ENCODE measurements at regions not wholly inside any gene's neighbourhood (a gene's known extent, or its start where the extent isn't known, plus 50 kb on each side); places are given as distances from the start of the nearest gene placed in this dataset.

GRCh38 chr14:43247877-43248276, 1259.2 kb downstream of the FSCB start:
- DNase-seq: no peak

GRCh38 chr14:43244142-43244625, 1262.9 kb downstream of the FSCB start:
- no peak for DNase-seq

GRCh38 chr14:43243168-43243567, 1263.9 kb downstream of the FSCB start:
- no peak for DNase-seq

GRCh38 chr14:43232261-43232660, 1274.8 kb downstream of the FSCB start:
- DNase-seq: no peak

- no peak for DNase-seq
Observed at GRCh38 chr14:43215524-43215923, 1291.6 kb downstream of the FSCB start.

- no peak for DNase-seq
Observed at GRCh38 chr14:43207189-43207588, 1299.9 kb downstream of the FSCB start.

- DNase-seq: no peak
Observed at GRCh38 chr14:43204816-43205215, 1302.3 kb downstream of the FSCB start.

- DNase-seq: no peak
Observed at GRCh38 chr14:43200519-43200918, 1306.6 kb downstream of the FSCB start.

GRCh38 chr14:43198465-43198864, 1308.6 kb downstream of the FSCB start:
- no peak for DNase-seq

- no peak for DNase-seq
Observed at GRCh38 chr14:43184540-43184939, 1322.5 kb downstream of the FSCB start.

- no peak for DNase-seq
Observed at GRCh38 chr14:43183916-43184315, 1323.2 kb downstream of the FSCB start.

GRCh38 chr14:43175896-43176295, 1331.2 kb downstream of the FSCB start:
- no peak for DNase-seq

- DNase-seq: no peak
Observed at GRCh38 chr14:43172899-43173548, 1334.1 kb downstream of the FSCB start.

GRCh38 chr14:43169722-43170121, 1337.4 kb downstream of the FSCB start:
- DNase-seq: no peak

GRCh38 chr14:43168371-43168925, 1338.6 kb downstream of the FSCB start:
- DNase-seq: no peak

- no peak for DNase-seq
Observed at GRCh38 chr14:43166163-43166562, 1340.9 kb downstream of the FSCB start.

GRCh38 chr14:43165651-43166050, 1341.4 kb downstream of the FSCB start:
- DNase-seq: no peak

- DNase-seq: no peak
Observed at GRCh38 chr14:43161477-43161876, 1345.6 kb downstream of the FSCB start.

GRCh38 chr14:43157661-43158060, 1349.4 kb downstream of the FSCB start:
- no peak for DNase-seq

- no peak for DNase-seq
Observed at GRCh38 chr14:43155924-43156323, 1351.2 kb downstream of the FSCB start.

- DNase-seq: no peak
Observed at GRCh38 chr14:43155258-43155657, 1351.8 kb downstream of the FSCB start.

GRCh38 chr14:43147485-43147884, 1359.6 kb downstream of the FSCB start:
- DNase-seq: no peak

- DNase-seq: no peak
Observed at GRCh38 chr14:43145361-43145760, 1361.7 kb downstream of the FSCB start.

- no peak for DNase-seq
Observed at GRCh38 chr14:43143106-43143505, 1364.0 kb downstream of the FSCB start.

- DNase-seq: no peak
Observed at GRCh38 chr14:43141636-43142191, 1365.4 kb downstream of the FSCB start.

All from stimulated activated CD4-positive, alpha-beta T cell treated with anti-CD3 and anti-CD28 coated beads, Interleukin-4, amount 100 ng/mL, for 1 hour (primary cell).